IMR-90 (cell line): ENCODE measurements at regions not wholly inside any gene's neighbourhood (a gene's known extent, or its start where the extent isn't known, plus 50 kb on each side); places are given as distances from the start of the nearest gene placed in this dataset.

Source experiments
- ATAC-seq: fragments of 200-7000 bp; cut with Tn5 transposase; 2 replicates; pipeline ENCODE4 v1.9.1; 2020; ENCODE audit warnings: low read depth, mild to moderate bottlenecking, moderate library complexity
- BruUV-seq: library from RNA; stranded (reverse); fragments of 400-500 nt; replicated peaks from 2 replicates; lab custom pipeline; 2021; lab: Mats Ljungman, UMichigan
- CTCF ChIA-PET: fragments of 300-600 bp; formaldehyde crosslinking; extraction: SDS; loops from one replicate; lab custom pipeline; 2021; ENCODE audit warnings: antibody characterized with exemption; lab: Yijun Ruan, JAX
- POLR2A ChIA-PET: fragments of 300-600 bp; sonication (Branson Sonifier 250); formaldehyde crosslinking; loops from one replicate; lab custom pipeline; 2022; ENCODE audit warnings: antibody characterized with exemption; ENCODE audit not compliant: unreplicated experiment; lab: Charles Lee
- DNase-seq: peaks from one replicate; pipeline ENCODE4 v3.0.0; 2013
- H2AFZ ChIP-seq: replicated peaks from 2 replicates; pipeline ENCODE3; 2013; ENCODE audit warnings: low read length, mild to moderate bottlenecking; ENCODE audit not compliant: poor library complexity
- H2AK5ac ChIP-seq: 2 replicates; pipeline ENCODE4 v1.6.1; 2013; ENCODE audit warnings: low read depth, low read length, inconsistent platforms
- H2AK9ac ChIP-seq: replicated peaks from 2 replicates; pipeline ENCODE3; 2013; ENCODE audit warnings: mild to moderate bottlenecking, low read depth, low read length, moderate library complexity; ENCODE audit not compliant: poor library complexity
- H2BK120ac ChIP-seq: 2 replicates; pipeline ENCODE4 v1.6.1; 2013; ENCODE audit warnings: low read depth, low read length, inconsistent platforms
- H2BK15ac ChIP-seq: 3 replicates; pipeline ENCODE4 v1.6.1; 2013; ENCODE audit warnings: low read depth, low read length, inconsistent platforms
- H2BK20ac ChIP-seq: 2 replicates; pipeline ENCODE4 v1.6.1; 2013; ENCODE audit warnings: low read depth, mild to moderate bottlenecking, inconsistent platforms, low read length, moderate library complexity
- H2BK5ac ChIP-seq: 2 replicates; pipeline ENCODE4 v1.6.1; 2013; ENCODE audit warnings: mild to moderate bottlenecking, low read depth, low read length, inconsistent platforms; ENCODE audit not compliant: poor library complexity, severe bottlenecking
- H3K14ac ChIP-seq: replicated peaks from 2 replicates; pipeline ENCODE4 v1.6.1; 2013; ENCODE audit warnings: low read depth, low read length, inconsistent platforms
- H3K18ac ChIP-seq: 2 replicates; pipeline ENCODE4 v1.6.1; 2013; ENCODE audit warnings: low read depth, low read length, control low read depth
- H3K23ac ChIP-seq: 2 replicates; pipeline ENCODE4 v1.6.1; 2013; ENCODE audit warnings: low read depth, low read length, inconsistent platforms
- H3K27ac ChIP-seq: 2 replicates; pipeline ENCODE4 v1.5.1; 2013; ENCODE audit warnings: mild to moderate bottlenecking, control low read depth, low read length; ENCODE audit not compliant: insufficient read depth
- H3K27me3 ChIP-seq: 2 replicates; pipeline ENCODE4 v1.6.1; 2013; ENCODE audit warnings: low read length; ENCODE audit not compliant: control insufficient read depth, insufficient read depth
- H3K36me3 ChIP-seq: 2 replicates; pipeline ENCODE4 v1.6.1; 2013; ENCODE audit warnings: low read length, mixed read lengths; ENCODE audit not compliant: control insufficient read depth, insufficient read depth
- H3K4ac ChIP-seq: 2 replicates; pipeline ENCODE4 v1.6.1; 2013; ENCODE audit warnings: low read depth, low read length, inconsistent platforms
- H3K4me1 ChIP-seq: 2 replicates; pipeline ENCODE4 v1.6.1; 2013; ENCODE audit warnings: low read length, mixed read lengths; ENCODE audit not compliant: control insufficient read depth, insufficient read depth
- H3K4me2 ChIP-seq: 2 replicates; pipeline ENCODE4 v1.6.1; 2013; ENCODE audit warnings: low read depth, mild to moderate bottlenecking, control low read depth, low read length, moderate library complexity
- H3K4me3 ChIP-seq: 2 replicates; pipeline ENCODE4 v1.5.1; 2013; ENCODE audit warnings: low read depth, mild to moderate bottlenecking, control low read depth, low read length, moderate library complexity; ENCODE audit not compliant: insufficient read depth
- H3K56ac ChIP-seq: 2 replicates; pipeline ENCODE4 v1.6.1; 2013; ENCODE audit warnings: low read length, inconsistent platforms; ENCODE audit not compliant: insufficient read depth; ENCODE audit errors: extremely low read depth
- H3K79me1 ChIP-seq, 2 experiments: 2 replicates each; pipeline ENCODE4 v1.6.1; 2013; ENCODE audit warnings: low read length in 2 of 2, inconsistent platforms in 1 of 2, low read depth in 1 of 2
- H3K9ac ChIP-seq: 2 replicates; pipeline ENCODE4 v1.6.1; 2013; ENCODE audit warnings: low read depth, low read length, control low read depth
- H3K9me1 ChIP-seq: 2 replicates; pipeline ENCODE4 v1.6.1; 2013; ENCODE audit warnings: low read length, inconsistent platforms; ENCODE audit not compliant: insufficient read depth
- H3K9me3 ChIP-seq: 2 replicates; pipeline ENCODE4 v1.6.1; 2013; ENCODE audit warnings: low read length; ENCODE audit not compliant: control insufficient read depth, insufficient read depth
- H4K20me1 ChIP-seq: 2 replicates; pipeline ENCODE4 v1.6.1; 2013; ENCODE audit warnings: low read length, inconsistent platforms; ENCODE audit not compliant: insufficient read depth
- H4K5ac ChIP-seq: 2 replicates; pipeline ENCODE4 v1.6.1; 2013; ENCODE audit warnings: mild to moderate bottlenecking, low read depth, low read length, control low read depth
- H4K8ac ChIP-seq, 2 experiments: 2 replicates each; pipeline ENCODE4 v1.6.1; 2013; ENCODE audit warnings: low read depth in 2 of 2, low read length in 2 of 2, control low read depth in 1 of 2, inconsistent platforms in 1 of 2
- H4K91ac ChIP-seq: 2 replicates; pipeline ENCODE4 v1.6.1; 2013; ENCODE audit warnings: low read depth, low read length, inconsistent platforms; ENCODE audit not compliant: insufficient read depth
- BHLHE40 ChIP-seq: fragments of 150-350 bp; IDR thresholded peaks from 2 replicates; pipeline ENCODE4 v1.6.1; 2016; ENCODE audit warnings: mild to moderate bottlenecking, low read depth, low read length
- CEBPB ChIP-seq: IDR thresholded peaks from 2 replicates; pipeline ENCODE4 v1.6.1; 2012; ENCODE audit warnings: low read depth, low read length, improper control_type of control experiment
- CHD1 ChIP-seq: IDR thresholded peaks from 2 replicates; pipeline ENCODE4 v1.6.1; 2012; ENCODE audit warnings: low read depth, low read length, improper control_type of control experiment
- FOS ChIP-seq: fragments of 150-350 bp; IDR thresholded peaks from 2 replicates; pipeline ENCODE4 v1.6.1; 2016; ENCODE audit warnings: low read depth, low read length
- MAFK ChIP-seq: IDR thresholded peaks from 2 replicates; pipeline ENCODE4 v1.6.1; 2012; ENCODE audit warnings: low read depth, low read length, improper control_type of control experiment
- MAZ ChIP-seq: IDR thresholded peaks from 2 replicates; pipeline ENCODE4 v1.6.1; 2012; ENCODE audit warnings: low read depth, mild to moderate bottlenecking, low read length, improper control_type of control experiment, moderate library complexity, borderline replicate concordance
- MXI1 ChIP-seq: IDR thresholded peaks from 2 replicates; pipeline ENCODE4 v1.6.1; 2012; ENCODE audit warnings: low read depth, mild to moderate bottlenecking, low read length, moderate library complexity, borderline replicate concordance
- NFE2L2 ChIP-seq: fragments of 150-350 bp; IDR thresholded peaks from 2 replicates; pipeline ENCODE4 v1.6.1; 2016; ENCODE audit warnings: low read depth, mild to moderate bottlenecking, low read length
- POLR2A ChIP-seq: IDR thresholded peaks from 2 replicates; pipeline ENCODE4 v1.6.1; 2012; ENCODE audit warnings: mild to moderate bottlenecking, low read depth, low read length
- RAD21 ChIP-seq: IDR thresholded peaks from 2 replicates; pipeline ENCODE4 v1.6.1; 2012; ENCODE audit warnings: low read length, improper control_type of control experiment
- RCOR1 ChIP-seq: IDR thresholded peaks from 2 replicates; pipeline ENCODE4 v1.6.1; 2012; ENCODE audit warnings: mild to moderate bottlenecking, low read length, improper control_type of control experiment; ENCODE audit not compliant: insufficient replicate concordance
- RFX5 ChIP-seq: IDR thresholded peaks from 2 replicates; pipeline ENCODE4 v1.8.0; 2012; ENCODE audit warnings: low read depth, mild to moderate bottlenecking, low read length, moderate library complexity
- SMC3 ChIP-seq: fragments of 150-350 bp; IDR thresholded peaks from 2 replicates; pipeline ENCODE4 v1.6.1; 2016; ENCODE audit warnings: low read depth, mild to moderate bottlenecking, antibody characterized with exemption, low read length, moderate library complexity
- WGBS, 2 experiments: methylation state at CpG; one replicate each; pipeline versions ENCODE4 v1.1.5 to v1.1.7; 2013; ENCODE audit warnings: missing lambda C conversion rate in 2 of 2; ENCODE audit not compliant: insufficient read length in 1 of 2; ENCODE audit errors: extremely low coverage in 2 of 2; 5-methylcytosine and 5-hydroxymethylcytosine counted together
- dilution Hi-C: fragments of 300-500 bp; cut with HindIII; formaldehyde crosslinking; loops from one replicate; pipeline ENCODE4 v1.14.3; 2018; ENCODE audit warnings: low sequenced_read_pairs; ENCODE audit not compliant: unreplicated experiment
- in situ Hi-C: fragments of 300-500 bp; cut with MboI; formaldehyde crosslinking; loops from 3 replicates; pipeline ENCODE4 v1.14.3; 2019; ENCODE audit warnings: low sequenced_read_pairs, inconsistent platforms, mixed read lengths
- intact Hi-C: fragments of 100-400 bp; cut with micrococcal nuclease; formaldehyde crosslinking; loops from 2 replicates; pipeline ENCODE4 v1.10.0; 2022
- TF ChIP-seq, protein P1 (sequence below): fragments of 150-350 bp; IDR thresholded peaks from 2 replicates; pipeline ENCODE4 v1.6.1; 2016; ENCODE audit warnings: low read depth, mild to moderate bottlenecking, low read length, moderate library complexity, borderline replicate concordance
- TF ChIP-seq, protein P2 (sequence below): conservative IDR thresholded peaks from 2 replicates; pipeline ENCODE4 v1.5.1; 2012; ENCODE audit warnings: mild to moderate bottlenecking, low read depth, low read length, improper control_type of control experiment
- TF ChIP-seq, protein P3 (sequence below): fragments of 150-350 bp; IDR thresholded peaks from 2 replicates; pipeline ENCODE4 v1.6.1; 2017; ENCODE audit warnings: mild to moderate bottlenecking, antibody characterized with exemption, low read length, low read depth

DNA sequence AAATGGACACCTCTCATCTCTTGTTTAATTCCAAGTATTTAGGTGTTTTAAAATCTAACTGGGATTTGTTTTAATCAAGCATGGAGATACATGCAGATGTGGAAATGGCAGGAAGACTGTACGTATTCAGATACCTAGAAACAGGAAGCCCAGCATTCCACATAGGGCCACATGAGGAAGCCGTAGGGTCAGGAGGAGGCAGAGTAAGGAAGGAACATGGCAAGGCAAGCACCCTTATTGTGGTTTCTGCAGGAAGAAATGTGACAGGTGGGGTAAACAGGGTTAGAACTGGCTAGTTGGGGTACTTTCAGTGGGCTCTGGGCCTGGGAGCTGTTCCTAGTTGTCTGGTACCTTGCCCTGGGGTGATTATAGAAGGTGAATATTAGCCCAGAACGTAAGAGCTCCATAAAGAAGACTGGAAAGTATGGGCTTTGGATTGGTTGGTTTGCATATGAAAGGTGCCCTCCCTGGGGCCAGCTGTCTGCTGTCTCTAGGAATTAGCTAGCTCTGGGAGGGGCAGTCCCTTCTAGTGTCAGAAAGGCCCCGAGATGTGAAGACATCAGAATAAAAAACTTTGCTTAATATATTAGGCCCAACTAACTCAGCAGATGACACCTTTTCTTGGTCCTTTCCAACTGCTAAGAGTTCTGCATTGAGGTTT is 107.7 kb upstream of the CADPS start:
- no peak overlapping the region for H4K5ac ChIP-seq
- H3K4me3 ChIP-seq = no peak overlapping the region
- intact Hi-C loops = no loop called here
- no peak overlapping the region for H4K8ac ChIP-seq
- no peaks in the 10 kb centered on the region for H3K36me3 ChIP-seq
- H3K4me1 ChIP-seq = no peaks in the 10 kb centered on the region
- no peaks in the 10 kb centered on the region for H3K9me1 ChIP-seq
- no peak overlapping the region for H2AFZ ChIP-seq
- no peak for TF ChIP-seq CHD1
- TF ChIP-seq POLR2A = no peak
- TF ChIP-seq, protein P1, sequence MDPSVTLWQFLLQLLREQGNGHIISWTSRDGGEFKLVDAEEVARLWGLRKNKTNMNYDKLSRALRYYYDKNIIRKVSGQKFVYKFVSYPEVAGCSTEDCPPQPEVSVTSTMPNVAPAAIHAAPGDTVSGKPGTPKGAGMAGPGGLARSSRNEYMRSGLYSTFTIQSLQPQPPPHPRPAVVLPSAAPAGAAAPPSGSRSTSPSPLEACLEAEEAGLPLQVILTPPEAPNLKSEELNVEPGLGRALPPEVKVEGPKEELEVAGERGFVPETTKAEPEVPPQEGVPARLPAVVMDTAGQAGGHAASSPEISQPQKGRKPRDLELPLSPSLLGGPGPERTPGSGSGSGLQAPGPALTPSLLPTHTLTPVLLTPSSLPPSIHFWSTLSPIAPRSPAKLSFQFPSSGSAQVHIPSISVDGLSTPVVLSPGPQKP = no peak
- TF ChIP-seq FOS = no peak
- no peak for TF ChIP-seq BHLHE40
- TF ChIP-seq RAD21 = no peak
- TF ChIP-seq MAZ = no peak
- no peak for TF ChIP-seq RFX5
- TF ChIP-seq, protein P2, sequence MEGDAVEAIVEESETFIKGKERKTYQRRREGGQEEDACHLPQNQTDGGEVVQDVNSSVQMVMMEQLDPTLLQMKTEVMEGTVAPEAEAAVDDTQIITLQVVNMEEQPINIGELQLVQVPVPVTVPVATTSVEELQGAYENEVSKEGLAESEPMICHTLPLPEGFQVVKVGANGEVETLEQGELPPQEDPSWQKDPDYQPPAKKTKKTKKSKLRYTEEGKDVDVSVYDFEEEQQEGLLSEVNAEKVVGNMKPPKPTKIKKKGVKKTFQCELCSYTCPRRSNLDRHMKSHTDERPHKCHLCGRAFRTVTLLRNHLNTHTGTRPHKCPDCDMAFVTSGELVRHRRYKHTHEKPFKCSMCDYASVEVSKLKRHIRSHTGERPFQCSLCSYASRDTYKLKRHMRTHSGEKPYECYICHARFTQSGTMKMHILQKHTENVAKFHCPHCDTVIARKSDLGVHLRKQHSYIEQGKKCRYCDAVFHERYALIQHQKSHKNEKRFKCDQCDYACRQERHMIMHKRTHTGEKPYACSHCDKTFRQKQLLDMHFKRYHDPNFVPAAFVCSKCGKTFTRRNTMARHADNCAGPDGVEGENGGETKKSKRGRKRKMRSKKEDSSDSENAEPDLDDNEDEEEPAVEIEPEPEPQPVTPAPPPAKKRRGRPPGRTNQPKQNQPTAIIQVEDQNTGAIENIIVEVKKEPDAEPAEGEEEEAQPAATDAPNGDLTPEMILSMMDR = no peak
- TF ChIP-seq, protein P3, sequence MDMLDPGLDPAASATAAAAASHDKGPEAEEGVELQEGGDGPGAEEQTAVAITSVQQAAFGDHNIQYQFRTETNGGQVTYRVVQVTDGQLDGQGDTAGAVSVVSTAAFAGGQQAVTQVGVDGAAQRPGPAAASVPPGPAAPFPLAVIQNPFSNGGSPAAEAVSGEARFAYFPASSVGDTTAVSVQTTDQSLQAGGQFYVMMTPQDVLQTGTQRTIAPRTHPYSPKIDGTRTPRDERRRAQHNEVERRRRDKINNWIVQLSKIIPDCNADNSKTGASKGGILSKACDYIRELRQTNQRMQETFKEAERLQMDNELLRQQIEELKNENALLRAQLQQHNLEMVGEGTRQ = no peak
- no peak for TF ChIP-seq SMC3
- TF ChIP-seq NFE2L2 = no peak
- TF ChIP-seq MAFK = no peak
- no peak for TF ChIP-seq CEBPB
- no peak for TF ChIP-seq MXI1
- TF ChIP-seq RCOR1 = no peak
- H3K56ac ChIP-seq = no peak overlapping the region
- H3K27ac ChIP-seq = no peak overlapping the region
- no peak overlapping the region for H2BK15ac ChIP-seq
- no peak overlapping the region for H3K23ac ChIP-seq
- no peak overlapping the region for H3K18ac ChIP-seq
- H3K4ac ChIP-seq = no peak overlapping the region
- ChIA-PET CTCF (no interaction called here), POLR2A (no interaction called here)
- H2BK120ac ChIP-seq = no peak overlapping the region
- H3K9ac ChIP-seq = no peak overlapping the region
- dilution Hi-C loops = no loop called here
- no peak overlapping the region for H3K14ac ChIP-seq
- H3K4me2 ChIP-seq = no peak overlapping the region
- peaks cover 3% of the 10 kb centered on the region; the same call in 1 of the 2 replicates for H3K9me3 ChIP-seq
- DNase-seq = no peak
- no TSS peak for BruUV-seq
- H2BK5ac ChIP-seq = no peak overlapping the region
- H2AK9ac ChIP-seq = no peak overlapping the region
- WGBS, 2 experiments = 100% methylated on average over 1 of the region's 4 CpGs; no CpG with 5 or more reads in 1 of the 2 experiments
- in situ Hi-C loops = no loop called here
- H4K91ac ChIP-seq = no peak overlapping the region
- no peak overlapping the region for H2BK20ac ChIP-seq
- no peaks in the 10 kb centered on the region for H3K27me3 ChIP-seq
- H2AK5ac ChIP-seq = no peak overlapping the region
- ATAC-seq = no peak
- no peaks in the 10 kb centered on the region for H3K79me1 ChIP-seq
- H4K20me1 ChIP-seq = no peaks in the 10 kb centered on the region
